ENCODE measurements at regions not wholly inside any gene's neighbourhood (a gene's known extent, or its start where the extent isn't known, plus 50 kb on each side); places are given as distances from the start of the nearest gene placed in this dataset.

DNA sequence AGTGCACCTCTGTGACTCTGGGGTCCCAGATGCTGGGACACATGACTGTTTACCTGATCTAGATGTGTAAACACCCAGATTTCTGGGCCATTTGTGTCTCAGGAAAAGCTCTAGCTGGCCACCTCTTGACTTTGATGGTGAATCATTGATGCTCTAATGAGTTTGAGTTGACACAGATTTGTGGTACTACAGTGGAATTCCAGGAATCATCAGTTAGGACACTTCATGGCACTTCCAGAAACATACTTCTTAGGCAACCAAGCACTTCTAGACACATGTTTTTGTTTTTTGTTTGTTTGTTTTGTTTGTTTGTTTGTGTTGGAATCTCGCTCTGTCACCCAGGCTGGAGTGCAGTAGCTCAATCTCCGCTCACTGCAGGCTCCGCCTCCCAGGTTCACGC is 302.2 kb upstream of the ZMIZ1 start:
- no peak for FAIRE-seq

GRCh38 chr10:78768041-78768835 is 300.5 kb upstream of the ZMIZ1 start:
- FAIRE-seq = no peak

DNA sequence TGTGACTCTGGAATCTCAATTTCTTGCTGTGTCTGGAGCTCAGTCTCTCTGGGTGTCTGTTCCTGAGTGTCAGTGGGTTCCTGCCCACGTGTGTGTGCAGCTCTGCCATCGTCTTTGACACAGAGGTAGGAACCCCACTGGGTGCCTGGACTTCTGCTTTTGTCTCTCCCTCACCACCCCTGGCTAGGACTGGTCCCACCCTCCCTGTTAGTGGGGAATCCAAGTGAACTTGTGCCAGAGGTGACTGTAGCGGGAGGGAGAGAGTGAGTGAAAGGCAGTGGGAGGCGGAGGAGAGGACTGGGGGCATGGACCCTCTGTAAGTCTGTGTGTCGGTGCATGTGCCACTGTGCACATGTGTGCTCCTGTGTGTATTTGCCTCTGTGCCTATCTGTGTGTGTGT is 299.9 kb upstream of the ZMIZ1 start:
- no peak for FAIRE-seq

DNA sequence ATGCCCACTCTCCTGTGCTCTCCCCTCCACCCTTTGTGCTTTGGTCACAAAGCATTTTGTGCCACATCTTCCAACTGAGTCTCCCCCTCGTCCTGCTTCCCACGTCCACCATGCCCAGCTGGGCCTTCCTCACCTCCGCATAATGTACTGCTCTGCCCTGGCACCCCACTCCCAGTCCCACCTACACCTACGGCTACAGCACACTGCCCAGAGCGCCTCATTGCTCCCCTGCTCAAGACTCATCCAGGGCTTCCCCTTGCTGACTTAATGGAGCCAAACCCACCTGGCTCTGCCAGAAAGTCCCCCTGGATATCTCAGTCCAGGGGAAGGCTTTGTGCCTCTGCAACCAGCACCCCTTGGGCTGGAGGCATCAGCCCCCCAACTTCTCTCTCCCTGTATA is 299.2 kb upstream of the ZMIZ1 start:
- no peak for FAIRE-seq

- no peak for FAIRE-seq
These were observed 298.3 kb upstream of the ZMIZ1 start for GRCh38 chr10:78770167-78771090.

DNA sequence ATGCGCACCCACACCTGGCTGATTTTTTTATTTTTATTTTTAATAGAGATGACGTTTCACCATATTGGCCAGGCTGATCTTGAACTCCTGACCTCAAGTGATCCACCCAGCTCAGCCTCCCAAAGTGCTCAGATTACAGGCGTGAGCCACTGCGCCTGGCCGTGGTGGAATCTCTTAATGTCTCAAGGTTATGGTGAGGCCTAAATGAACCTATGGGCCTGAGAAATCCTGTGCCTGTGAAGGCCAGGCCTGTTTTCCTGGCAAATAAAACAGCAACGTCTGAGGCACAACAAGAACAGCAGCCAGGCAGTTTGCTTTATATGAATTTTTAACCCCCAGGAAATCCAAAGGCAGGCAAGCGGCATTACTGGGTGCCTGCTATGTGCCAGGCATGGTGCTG is 297.5 kb upstream of the ZMIZ1 start:
- no peak for FAIRE-seq

DNA sequence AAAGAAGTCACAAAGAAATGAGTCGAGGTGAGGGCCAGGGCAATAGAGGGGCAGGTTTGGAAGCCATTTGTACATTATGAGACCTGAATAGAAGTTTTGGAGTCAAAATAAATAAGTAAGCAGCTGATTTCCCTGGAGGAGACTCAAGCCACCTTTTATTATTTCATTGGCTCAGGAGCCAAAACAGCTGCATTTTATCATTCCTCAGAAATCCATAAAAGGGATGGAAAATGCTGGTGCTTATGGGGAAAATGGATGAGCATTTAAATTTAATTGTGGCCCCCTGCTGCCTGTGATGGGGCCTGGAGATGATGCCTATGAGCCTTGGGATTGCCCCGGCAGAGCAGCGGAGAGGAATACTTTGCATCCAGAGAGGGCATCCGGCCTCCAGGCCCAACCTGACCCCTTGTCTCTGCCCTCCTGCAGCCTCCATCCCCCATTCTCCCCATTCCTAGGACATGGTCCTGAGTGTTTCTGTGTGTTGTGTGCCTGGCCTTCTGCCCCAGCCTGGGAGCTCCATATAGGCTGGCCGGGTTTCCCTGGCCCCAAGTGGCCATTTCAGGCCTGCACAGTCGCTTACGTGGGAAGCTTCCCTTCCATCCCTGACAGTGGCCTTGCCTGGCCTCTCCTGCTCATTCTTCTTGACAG is 296.8 kb upstream of the ZMIZ1 start:
- no peak for FAIRE-seq

GRCh38 chr10:78772486-78772885 is 296.3 kb upstream of the ZMIZ1 start:
- no peak for FAIRE-seq

DNA sequence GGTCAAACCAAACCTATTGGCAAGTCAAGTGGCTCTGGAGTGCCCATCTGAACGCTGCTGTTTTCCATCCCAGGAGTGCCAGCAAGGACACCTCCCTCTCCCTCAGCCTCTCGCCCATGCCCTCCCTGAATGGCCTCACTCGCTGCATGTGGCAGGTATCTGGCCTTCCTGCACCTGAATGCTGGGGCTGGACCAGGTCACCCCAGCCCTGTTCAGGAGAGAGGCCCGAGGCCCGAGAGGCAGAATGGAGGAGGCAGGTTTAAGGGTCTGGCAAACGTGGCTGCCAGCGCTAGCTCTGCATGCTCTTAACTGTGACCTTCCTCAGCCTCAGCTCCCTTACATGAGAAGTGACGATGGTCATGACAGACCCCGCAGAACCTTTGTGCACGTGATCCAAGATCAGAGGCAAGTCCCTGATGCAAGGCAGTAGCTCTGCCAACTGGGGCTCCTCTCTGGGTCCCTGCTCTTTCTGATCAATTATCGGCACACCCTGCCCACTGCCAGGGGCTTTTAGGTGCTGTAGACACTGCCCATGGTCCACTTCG is 295.7 kb upstream of the ZMIZ1 start:
- FAIRE-seq = no peak

DNA sequence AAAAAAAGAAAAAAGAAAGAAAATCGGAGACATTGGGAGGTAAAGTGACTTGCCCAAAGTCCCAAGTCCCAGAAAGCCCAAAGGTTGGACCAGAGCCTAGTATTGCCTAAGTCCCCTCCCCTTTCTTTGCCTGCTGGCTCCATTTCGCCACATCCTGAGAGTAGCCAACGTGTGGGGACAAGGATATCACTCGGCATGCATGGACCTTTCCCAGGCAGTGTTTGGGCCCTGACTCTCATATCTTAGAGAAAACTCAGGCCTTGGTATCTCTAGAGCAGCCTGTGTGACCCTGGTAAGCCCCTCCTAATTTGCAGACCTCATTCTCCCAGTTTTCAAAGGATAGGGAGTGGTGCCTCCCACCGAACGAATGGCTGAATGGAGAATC is 294.2 kb upstream of the ZMIZ1 start:
- FAIRE-seq = no peak

- FAIRE-seq = peak; percentile 74
These were observed 293.6 kb upstream of the ZMIZ1 start for GRCh38 chr10:78774999-78775711.

DNA sequence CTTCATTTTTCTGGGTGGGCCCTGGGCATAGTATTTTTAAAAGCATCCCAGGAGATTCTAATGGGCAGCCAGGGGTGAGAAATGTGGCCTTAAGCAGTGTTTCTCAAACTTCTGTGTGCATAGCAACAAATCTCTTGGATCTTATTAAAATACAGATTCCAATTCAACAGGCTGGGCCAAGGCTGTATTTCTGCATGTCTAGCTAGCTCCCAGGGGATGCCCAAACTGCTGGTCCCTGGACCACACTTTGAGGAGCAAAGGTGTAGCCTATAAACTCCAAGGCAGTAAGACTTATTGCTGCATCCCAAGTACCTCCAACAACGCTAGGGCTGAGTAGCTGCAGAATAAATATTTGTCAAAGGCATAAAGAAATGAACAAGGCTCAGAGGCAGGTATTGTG is 292.9 kb upstream of the ZMIZ1 start:
- FAIRE-seq = no peak

GRCh38 chr10:78776756-78777155 is 292.0 kb upstream of the ZMIZ1 start:
- FAIRE-seq = no peak

GRCh38 chr10:78777466-78777865 is 291.3 kb upstream of the ZMIZ1 start:
- FAIRE-seq = no peak

- FAIRE-seq = no peak
These were observed 290.9 kb upstream of the ZMIZ1 start for GRCh38 chr10:78777867-78778266.

GRCh38 chr10:78778444-78779338 is 290.1 kb upstream of the ZMIZ1 start:
- FAIRE-seq = no peak

GRCh38 chr10:78779339-78779955 is 289.3 kb upstream of the ZMIZ1 start:
- FAIRE-seq = no peak

DNA sequence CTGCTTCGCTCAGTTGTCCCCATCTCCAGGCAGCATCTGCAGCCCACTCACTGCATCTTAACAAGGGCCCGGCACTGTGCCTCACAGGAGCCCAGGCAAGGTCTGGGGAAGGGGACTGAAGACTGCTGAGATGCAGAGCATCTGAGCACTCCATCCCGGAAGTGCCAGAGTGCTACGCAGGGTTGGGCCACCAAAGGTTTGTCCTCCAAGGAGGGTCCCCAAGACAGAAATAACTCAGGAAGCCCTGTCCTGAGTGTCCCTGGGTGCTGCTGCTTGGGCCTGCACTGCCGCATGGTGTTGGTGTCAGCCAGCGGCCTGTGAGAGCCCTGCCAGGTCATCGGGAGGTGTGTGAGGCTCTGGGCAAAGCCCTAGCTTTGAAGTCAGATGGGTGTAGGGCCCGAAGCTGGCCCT is 288.2 kb upstream of the ZMIZ1 start:
- no peak for FAIRE-seq

DNA sequence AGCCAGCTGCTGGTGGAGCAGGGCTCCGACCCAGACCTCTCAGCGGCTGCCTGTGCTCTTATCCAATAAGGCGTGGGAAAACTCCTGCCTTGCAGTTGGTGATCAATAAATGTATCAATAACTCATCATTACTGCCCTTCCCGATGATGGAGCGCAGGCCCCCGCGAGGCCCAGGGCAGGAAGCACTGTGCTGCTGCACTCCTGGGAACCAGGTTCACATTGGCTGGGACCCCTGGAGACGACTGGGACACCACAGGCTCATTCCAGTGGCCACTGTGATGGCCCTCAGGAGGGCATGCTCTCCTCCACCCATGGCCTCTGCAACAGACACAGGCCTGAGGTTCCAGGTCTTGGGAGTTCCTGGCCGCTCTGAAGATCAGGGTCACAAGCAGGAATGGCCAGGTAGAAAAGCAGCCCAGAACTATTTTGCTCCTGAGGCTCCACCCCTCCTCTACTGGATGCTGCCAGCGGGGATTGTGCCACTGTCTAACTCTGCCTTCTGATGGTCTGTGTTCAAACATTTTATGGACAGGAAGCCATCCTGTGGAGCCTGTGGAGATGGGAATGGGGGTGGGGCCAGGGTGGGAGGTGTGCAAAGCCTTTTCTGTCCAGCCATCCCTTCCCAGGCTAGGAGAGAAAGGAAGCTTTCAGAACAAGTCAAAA is 287.4 kb upstream of the ZMIZ1 start:
- FAIRE-seq = no peak

- no peak for FAIRE-seq
These were observed 286.8 kb upstream of the ZMIZ1 start for GRCh38 chr10:78781991-78782390.

Data from endometrium (tissue), 2 donors.